ENCODE measurements at regions not wholly inside any gene's neighbourhood (a gene's known extent, or its start where the extent isn't known, plus 50 kb on each side); places are given as distances from the start of the nearest gene placed in this dataset.
"Not testable (repeated sequence)": the region's sequence is repeated elsewhere in the genome, so short reads cannot be mapped to it uniquely, and the experiment has no call there.

DNA sequence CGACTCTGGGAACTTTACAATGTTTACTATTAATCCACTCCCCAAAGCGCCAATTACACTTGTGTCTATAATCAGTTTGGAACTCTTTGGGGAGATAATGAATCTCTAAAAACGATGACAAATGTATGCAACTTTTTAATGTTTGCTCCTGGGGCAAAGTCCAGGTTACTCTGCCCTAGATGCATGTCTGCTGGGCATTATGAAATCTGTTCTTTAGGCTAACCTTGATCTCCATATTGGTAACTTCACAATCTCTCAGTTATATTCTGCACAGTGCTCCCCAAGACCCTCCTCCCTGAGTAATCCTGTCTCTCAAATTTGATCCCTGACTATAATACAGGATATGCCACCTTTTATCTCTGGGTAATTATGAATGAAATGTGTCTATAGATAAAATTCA is 152.2 kb upstream of the TRPM3 start:
- no peak for DNase-seq (ENCODE audit: low read depth, low spot score)

DNA sequence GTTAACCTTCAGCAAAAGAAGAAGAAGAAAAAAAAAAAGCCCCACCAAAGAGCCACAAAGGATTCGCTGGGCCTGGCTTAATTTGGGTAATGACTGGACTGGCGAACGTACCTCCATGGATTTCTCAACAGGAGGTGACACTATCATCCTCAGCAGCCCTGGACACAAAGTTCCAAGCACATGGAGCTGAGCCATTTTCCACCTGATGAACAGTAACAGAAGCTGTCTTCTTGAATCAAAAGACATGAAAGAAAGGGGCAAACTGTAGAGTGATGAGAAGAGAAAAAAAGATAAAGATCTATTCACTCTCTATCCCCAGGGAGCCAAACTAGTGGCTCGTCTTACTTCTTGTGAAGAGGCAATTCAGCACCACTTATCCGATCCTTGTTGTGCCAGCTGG is 150.2 kb upstream of the TRPM3 start:
- no peak for DNase-seq (ENCODE audit: low read depth, low spot score)

DNA sequence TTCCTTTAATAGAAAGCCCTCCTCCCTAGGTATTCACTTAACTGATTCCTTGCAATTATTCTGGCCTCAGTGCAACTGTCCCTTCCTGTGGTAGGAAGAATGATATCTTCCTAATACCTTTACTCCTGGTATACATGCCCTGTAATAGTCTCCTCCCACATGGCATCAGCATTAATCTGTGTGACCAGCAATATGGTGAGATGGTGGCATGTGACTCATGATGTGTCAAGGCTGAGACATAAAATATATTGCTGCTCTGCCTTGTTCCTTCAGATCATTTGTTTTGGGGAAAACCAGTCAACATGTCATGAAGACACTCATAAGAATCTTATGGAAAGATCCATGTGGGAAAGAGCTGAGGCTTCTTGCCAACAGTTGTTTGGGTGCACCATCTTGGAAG is 149.1 kb upstream of the TRPM3 start:
- no peak for DNase-seq (ENCODE audit: low read depth, low spot score)

DNA sequence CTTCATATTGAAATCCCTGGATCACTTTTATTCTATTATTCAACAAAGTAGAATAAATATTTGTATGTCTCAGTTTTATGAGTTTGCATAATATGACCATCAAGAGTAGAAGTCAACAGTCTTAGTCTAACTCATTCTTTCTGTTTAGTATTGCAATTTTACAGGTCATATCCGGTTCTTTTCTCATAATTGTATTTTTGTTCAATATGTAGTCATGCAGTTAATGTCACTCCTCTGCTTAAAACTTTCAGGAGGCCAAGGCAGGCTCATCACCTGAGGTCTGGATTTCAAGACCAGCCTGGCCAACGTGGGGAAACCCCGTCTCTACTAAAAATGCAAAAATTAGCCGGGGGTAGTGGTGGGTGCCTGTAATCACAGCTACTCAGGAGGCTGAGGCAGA is 148.4 kb upstream of the TRPM3 start:
- DNase-seq (ENCODE audit: low read depth, low spot score), result no peak

DNA sequence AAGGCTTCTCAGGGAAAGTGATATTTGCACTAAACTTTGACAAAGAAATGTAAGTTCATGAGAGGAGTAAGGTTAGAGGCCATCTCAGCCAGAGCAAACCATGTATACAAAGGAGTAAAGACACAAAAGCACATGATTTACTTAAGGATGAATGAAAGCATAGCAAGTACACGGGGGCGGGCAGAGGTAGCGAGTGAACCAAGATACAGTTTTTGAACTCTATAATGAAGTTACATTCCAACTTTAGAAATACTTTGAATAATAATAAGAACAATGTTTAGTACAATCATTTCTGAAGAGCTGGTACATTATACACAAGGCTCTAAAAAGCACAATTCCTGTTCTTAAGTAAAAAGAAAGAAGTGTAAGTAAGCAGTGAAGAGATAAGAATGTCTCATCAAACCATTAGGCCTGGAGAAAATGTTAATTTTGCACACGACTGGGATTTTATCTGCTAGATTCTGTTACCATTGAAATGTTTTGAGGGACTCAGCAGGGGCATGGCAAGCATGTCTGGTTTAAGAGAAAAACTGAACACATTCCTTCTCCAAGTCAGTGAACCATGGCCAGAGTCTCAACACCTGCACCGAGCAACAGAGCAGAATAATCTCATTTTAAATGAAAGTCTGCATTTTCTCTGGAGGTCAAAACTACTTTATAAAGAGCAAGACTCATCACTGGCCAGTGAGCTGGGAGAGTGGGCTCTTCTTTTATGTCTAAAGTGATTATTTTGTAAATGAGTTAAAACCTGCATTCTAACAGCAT is 147.6 kb upstream of the TRPM3 start:
- DNase-seq (ENCODE audit: low read depth, low spot score), result peak; percentile 3

DNA sequence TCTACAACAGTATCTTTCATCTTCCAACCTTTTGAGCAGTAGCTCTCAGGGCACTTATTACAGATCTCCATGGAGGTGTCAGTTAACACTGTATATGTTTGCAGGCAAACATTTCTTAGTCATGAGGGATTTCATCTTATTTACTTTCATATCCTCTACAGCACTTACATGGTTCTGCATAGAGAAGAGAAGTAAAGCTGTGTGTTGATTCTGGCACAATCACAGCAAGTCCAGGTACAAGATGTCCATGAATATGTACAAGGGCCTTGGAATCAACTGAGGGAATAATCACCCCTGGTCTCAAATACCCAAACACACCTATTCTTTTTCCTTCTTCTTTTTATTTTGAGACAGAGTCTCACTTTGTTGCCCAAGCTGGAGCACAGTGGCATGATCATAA is 142.0 kb upstream of the TRPM3 start:
- no peak for DNase-seq (ENCODE audit: low read depth, low spot score)

DNA sequence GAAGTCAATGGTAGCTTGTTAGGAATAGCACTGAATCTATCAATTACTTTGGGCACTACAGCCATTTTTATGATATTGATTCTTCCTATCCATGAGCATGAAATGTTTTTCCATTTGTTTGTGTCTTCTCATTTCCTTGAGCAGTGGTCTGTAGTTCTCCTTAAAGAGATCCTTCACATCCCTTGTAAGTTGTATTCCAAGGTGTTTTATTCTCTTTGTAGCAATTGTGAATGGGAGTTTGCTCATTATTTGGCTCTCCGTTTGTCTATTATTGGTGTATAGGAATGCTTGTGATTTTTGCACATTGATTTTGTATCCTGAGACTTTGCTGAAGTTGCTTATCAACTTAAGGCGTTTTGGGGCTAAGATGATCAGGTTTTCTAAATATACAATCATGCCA is 139.0 kb upstream of the TRPM3 start:
- not testable (repeated sequence) for DNase-seq (ENCODE audit: low read depth, low spot score)

DNA sequence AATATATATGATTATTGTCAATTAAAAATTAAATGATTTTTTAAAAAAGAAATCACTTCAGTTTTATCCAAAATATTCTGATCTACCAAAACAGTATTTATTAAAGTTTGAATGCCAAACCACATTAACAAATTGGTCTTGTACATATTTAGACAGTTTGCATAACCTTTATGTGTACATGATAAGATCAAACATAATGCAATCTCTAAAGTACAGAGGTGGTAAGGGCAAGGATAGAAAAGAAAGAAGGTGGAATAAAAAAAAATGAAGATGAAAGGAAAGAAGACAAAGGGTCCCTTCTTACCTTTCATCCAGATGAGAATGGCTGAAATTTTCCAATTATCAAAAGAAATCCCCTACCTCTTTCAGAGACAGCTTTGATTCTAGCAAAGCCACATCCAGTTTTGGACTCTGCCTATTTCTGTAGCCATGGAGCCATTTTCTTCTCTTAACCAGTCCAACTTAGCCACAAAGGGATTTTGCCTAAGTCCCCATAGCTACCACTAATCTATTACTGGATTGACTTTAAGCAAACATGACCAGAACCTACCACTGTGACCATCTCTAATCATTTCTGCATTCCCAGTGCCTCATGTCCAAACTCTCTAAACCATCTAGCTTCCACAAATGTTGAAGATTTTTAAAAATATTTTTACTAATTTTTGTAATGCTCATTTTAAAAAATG is 133.3 kb upstream of the TRPM3 start:
- no peak for DNase-seq (ENCODE audit: low read depth, low spot score)

DNA sequence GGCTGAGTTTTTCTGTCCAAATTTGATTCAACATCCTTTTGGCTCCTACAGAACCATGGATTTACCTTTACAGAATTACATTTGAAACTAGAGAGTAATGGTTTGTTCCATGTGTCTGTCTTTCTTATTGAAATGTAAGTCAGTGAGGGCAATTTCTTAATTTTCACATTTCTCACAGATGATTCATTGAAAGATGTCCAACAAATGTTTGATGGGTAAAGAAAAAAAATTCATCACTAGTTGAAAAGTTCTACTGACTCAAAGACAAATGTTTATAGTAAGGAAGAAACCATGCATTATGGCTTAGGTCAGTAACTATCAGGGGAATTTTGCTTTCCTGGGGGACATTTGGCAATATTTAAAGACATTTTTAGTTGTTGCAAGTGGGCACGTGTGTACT is 131.6 kb upstream of the TRPM3 start:
- peak; percentile 2 for DNase-seq (ENCODE audit: low read depth, low spot score)

DNA sequence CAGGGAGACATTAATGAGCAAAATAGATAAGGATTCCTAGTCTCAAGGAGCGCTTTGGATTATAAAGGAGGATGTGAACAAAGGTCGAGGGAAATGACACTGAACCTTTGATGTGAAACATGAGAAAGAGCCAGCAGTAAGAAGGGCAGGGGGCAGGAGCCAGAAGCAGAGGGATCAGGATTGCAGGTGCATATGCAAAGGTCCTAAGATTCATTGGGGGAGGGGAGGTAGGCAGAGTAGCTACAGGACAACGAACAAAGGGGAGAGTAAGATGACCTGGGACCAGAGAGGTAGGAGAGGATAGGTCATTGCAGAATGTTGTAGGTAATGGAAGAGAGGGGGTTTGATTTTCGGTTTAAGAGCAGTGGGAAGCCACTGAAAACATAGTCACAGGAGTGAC is 129.2 kb upstream of the TRPM3 start:
- DNase-seq (ENCODE audit: low read depth, low spot score), result no peak

DNA sequence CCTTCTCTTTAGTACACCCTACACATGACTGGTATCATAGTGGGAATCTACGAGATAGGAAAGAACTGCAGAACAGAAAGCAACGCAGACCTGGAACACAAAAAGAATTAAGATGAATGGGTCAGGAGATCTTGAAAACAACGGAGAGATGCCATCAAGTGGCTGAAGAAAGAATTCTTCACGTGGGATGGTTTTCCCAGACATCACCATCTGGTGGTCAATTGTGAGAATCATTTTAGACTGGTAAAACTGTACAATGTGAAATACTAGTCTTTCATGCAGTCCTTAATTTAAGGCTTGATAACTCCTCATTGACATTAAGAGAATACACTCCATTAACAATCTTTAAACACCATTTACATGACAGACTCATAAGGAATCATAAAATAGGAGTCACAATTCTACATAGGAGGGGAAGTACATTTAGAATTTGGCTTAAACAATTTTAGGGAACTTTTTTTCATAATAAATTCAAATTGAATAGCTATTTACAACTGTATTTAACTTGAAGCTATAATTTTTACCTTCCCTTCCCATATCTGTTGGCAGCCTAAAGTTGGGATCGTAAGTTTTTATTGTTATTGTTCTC is 128.4 kb upstream of the TRPM3 start:
- DNase-seq (ENCODE audit: low read depth, low spot score), result peak; percentile 81

DNA sequence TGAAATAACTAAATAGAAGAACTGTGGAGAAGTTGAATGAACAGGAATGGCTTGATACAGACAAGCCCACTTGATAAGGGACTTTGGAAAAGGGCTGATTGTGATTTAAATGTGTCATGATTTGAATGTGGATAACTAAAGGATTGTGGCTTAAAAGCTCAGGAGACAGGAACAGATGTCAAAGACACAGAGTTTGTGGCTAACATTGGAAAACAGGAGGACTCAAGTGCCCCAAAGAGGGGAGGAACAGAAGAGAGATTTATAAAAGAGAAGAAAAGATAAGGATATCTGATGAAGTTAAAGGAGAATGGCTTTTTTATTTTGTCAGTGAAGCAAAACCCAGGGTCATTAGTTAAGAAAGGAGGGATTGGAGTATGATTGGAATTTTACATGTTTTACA is 124.2 kb upstream of the TRPM3 start:
- DNase-seq (ENCODE audit: low read depth, low spot score), result no peak

DNA sequence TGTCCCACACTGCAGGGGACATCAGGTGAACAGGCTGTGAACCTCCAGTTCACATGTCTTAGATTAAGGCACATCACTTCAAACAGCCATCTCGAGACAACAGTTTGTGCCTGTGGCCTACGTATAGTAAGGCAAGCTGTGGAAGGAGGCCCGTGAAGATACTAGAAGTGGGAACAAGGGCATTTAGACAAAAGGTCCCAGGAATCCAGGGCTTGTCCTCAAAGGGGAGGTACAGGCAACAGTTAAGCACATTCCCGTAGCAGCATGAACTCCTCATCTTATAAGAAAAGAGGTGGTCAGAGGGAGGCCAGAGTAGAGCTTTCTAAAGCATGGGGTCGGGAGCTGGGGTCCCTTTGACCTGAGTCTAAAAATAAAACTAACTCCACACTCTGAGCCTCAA is 122.5 kb upstream of the TRPM3 start:
- DNase-seq (ENCODE audit: low read depth, low spot score), result no peak

DNA sequence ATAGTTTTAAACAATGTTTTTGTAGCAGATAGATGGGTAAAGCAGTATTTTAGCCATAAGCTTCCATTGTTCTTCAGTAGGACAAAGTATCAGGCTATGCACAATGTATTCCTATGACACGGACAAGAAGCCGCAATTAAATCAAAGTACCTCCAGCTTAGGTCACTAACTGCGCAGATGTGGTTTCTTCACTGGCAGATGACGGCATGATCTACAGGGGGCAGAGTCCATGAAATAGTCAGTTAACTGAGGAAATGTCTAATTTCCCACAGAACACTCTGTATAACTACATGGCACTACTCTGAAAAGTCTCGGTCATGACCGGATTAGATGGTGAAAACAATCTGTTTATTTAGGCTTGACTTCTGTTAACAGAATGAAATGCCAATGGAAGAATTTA is 120.7 kb upstream of the TRPM3 start:
- DNase-seq (ENCODE audit: low read depth, low spot score), result no peak

DNA sequence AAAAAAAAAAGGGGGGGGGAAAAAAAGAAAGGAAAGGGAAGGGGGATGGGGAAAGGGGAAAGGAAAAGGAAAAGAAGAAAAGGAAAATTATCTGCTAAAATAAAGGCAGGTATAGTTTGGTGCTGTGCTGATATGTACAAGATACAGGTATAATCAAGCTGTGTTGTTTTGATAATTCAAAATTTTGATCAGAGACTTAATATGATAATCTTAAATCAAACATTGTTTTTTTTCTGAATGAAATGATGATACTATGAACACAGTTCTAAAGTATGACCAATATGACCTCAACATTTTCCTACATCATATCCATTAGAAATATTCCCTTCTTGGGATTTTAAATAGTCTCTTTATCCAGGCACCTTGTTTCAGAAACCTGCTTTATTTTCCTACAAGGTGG is 115.6 kb upstream of the TRPM3 start:
- DNase-seq (ENCODE audit: low read depth, low spot score), result no peak

DNA sequence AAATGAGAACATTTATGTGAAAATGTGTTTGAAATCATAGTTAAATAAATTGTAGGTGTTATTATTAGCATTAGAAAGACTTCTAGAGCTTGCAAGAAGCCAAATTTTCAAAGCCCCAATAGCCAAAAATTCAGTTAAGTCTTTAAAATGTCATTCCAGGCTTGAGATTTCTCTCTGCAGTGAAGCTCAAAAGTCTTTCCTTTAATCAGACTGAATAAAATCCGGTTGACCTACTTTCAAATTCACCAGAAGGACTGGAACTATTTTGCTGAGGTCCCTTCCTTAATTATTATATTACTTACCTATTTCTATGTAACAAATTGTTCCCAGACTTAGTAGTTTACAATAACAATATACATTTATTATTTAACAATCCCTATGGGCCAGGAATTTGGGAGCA is 112.2 kb upstream of the TRPM3 start:
- no peak for DNase-seq (ENCODE audit: low read depth, low spot score)

DNA sequence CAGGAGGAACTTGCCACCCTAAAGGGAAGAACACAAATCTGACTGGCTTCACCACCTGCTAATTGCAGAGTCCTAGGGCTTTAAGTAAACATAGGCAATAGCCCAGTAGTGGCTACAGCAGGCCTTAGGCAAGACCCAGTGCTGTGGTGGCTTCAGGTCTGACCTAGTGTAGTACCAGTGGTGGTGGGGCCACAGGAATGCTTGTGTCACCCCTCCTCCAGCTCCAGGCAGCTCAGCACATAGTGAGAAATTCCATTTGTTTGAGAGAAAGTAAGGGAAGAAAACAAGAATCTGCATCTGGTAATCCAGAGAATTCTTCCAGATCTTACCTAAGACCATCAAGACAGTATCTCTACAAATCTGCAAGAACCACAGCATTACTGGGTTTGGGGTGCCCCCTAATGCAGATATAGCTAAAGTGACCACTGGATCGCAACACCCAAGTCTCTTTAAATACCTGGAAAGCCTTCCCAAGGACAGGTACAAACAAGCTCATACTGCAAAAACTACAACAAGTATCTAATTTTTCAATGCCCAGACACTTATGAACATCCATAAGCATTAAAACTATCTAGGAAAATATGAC is 102.6 kb upstream of the TRPM3 start:
- peak; percentile 23 for DNase-seq (ENCODE audit: low read depth, low spot score)

DNA sequence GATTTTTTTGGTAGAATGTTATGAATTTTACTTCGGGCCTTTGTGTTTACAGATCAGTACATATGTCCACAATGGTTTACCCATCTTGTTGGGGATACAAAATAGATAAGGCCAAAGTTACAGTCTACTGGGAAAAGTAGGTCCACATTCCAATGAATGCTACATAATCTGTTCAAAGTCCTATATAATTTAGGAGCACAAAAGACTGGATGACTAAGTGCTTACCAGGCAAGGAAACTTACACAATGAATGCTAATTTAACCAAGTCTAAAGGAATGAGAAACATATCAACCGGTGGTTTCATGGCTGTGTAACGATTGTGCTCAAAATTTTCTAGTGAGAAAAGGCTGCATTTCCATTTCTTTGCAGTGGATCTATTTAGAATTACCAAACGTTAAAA is 97.4 kb upstream of the TRPM3 start:
- DNase-seq (ENCODE audit: low read depth, low spot score), result peak; percentile 58

DNA sequence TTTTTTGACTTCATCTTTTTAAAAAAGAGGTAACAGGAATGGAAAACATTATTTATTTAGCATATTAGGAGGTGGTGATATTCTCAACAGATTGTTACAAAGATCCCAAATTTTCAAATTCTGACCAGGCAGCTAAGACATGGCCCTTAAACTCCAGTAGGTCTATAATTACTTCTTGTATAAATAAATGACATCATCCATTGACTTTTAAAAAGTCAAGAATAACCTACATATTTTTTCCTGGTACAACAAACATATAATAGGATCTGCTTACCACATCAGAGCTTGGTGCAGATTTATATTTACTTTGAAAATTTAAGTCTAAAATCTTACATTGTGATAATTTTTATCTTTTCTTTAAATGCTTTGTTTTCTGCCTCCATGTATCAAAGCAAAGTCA is 92.2 kb upstream of the TRPM3 start:
- no peak for DNase-seq (ENCODE audit: low read depth, low spot score)

DNA sequence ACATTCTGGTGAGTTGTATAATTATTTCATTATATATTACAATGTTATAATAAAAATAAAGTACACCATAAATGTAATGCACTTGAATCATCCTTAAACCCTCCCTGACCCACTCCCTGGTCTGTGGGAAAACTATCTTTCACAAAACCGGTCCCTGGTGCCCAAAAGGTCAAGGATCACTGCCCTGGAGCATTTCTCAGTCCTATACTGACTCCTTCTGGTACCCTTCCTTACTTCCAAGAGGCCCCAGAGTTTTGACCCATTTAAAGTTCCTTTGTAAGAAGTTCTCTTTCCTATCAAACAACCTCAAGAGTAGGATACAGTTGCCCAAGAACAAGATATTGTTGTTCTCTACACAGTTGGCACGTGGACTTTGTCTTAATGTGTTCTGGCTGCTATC is 88.9 kb upstream of the TRPM3 start:
- no peak for DNase-seq (ENCODE audit: low read depth, low spot score)

DNA sequence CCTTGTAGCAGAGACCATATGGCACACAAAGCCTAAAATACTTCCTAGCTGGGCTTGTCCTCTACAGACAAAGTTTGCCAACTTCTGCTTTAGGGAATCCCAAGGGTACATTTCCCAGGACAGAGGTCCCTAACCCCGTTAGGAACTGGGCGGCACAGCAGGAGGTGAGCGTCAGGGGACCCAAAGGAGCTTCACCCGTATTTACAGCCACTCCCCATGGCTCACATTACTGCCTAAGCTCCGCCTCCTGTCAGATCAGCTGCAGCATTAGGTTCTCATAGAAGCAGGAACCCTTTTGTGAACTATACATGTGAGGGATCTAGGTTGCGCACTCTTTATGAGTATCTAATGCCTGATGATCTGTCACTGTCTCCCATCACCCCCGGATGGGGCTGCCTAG is 88.5 kb upstream of the TRPM3 start:
- no peak for DNase-seq (ENCODE audit: low read depth, low spot score)

DNA sequence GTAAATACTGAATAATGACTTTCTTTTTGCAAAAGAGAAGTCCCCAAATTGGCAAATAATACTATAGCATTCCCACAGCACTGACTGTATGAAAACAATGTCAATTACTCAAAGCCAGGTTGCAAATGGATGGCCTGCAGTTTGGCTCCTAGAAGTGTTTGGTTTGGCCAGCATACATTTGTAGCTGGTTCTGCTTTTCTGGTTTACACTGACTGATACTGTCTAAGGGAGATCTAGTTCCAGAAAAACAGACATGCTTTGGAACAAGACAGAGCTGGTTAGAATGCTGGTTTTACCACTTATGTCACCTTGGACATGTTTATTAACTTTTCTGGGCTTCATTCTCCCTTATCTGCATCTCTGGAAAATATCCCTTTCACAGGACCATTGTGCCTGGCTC is 81.5 kb upstream of the TRPM3 start:
- DNase-seq (ENCODE audit: low read depth, low spot score), result peak; percentile 37

DNA sequence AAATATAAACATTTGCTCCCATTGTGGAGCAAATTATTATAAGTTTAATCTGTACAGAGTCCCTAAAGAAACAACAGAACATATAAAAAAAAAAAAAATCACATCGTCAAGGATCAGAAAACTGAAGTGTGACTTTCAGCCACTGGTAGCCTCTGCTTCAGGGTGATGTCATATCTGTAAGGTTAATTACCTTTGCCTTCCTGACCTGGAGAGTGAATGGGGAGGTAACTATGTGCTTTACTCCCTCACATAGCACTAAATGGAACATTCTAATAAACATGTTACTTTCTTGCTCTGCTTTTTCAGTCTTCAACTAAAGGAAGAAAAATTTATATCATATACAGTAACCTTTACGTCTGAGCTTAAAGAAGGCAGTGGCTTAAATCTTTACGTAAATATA is 70.3 kb upstream of the TRPM3 start:
- no peak for DNase-seq (ENCODE audit: low read depth, low spot score)
